ENCODE measurements at regions not wholly inside any gene's neighbourhood (a gene's known extent, or its start where the extent isn't known, plus 50 kb on each side); places are given as distances from the start of the nearest gene placed in this dataset.

GRCh38 chr1:192747301-192747700 lies 61.5 kb upstream of the RGS2 start:
- DNase-seq = no peak
- no peak for ATAC-seq
- Histone ChIP-seq H3K4me1 (ENCODE audit: low read depth) (no peaks in the 10 kb centered on the region), H3K9me3 (no peaks in the 10 kb centered on the region), H3K4me3 (no peak overlapping the region), H3K36me3 (ENCODE audit: low read depth) (no peaks in the 10 kb centered on the region)
- TF ChIP-seq, protein P1, sequence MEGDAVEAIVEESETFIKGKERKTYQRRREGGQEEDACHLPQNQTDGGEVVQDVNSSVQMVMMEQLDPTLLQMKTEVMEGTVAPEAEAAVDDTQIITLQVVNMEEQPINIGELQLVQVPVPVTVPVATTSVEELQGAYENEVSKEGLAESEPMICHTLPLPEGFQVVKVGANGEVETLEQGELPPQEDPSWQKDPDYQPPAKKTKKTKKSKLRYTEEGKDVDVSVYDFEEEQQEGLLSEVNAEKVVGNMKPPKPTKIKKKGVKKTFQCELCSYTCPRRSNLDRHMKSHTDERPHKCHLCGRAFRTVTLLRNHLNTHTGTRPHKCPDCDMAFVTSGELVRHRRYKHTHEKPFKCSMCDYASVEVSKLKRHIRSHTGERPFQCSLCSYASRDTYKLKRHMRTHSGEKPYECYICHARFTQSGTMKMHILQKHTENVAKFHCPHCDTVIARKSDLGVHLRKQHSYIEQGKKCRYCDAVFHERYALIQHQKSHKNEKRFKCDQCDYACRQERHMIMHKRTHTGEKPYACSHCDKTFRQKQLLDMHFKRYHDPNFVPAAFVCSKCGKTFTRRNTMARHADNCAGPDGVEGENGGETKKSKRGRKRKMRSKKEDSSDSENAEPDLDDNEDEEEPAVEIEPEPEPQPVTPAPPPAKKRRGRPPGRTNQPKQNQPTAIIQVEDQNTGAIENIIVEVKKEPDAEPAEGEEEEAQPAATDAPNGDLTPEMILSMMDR (IDR thresholded peaks at IDR 0.05) = no peak
- intact Hi-C loops (cut with DNase I, micrococcal nuclease) = no loop called here

- ATAC-seq = no peak
- DNase-seq = no peak
- Histone ChIP-seq H3K4me1 (ENCODE audit: low read depth) (no peaks in the 10 kb centered on the region), H3K36me3 (ENCODE audit: low read depth) (no peaks in the 10 kb centered on the region), H3K4me3 (no peak overlapping the region), H3K9me3 (no peaks in the 10 kb centered on the region)
- intact Hi-C loops (cut with DNase I, micrococcal nuclease) = no loop called here
- TF ChIP-seq, protein P1 (IDR thresholded peaks at IDR 0.05) = no peak
Observed at GRCh38 chr1:192747943-192748342, 60.9 kb upstream of the RGS2 start.

DNA sequence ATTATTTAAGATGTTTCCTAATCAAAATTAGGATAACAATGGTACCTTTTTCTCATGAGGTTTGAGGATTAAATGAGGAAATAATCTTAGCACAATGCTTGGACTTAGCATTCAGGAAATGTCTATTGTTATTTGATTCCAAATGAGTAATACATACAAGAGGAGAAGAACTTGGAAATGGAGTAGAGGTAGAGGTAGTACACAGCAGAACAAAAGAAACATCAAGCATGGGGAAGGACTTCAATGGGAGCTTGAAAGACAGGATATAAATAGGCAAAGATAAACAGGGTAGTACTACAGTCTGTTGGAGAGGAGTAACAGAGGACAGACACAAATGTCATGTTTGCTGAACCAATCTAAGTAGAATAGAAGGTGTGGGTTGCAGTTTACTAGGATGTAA lies 59.5 kb upstream of the RGS2 start:
- intact Hi-C loops (cut with DNase I, micrococcal nuclease) = no loop called here
- H3K36me3 ChIP-seq (ENCODE audit: low read depth) = no peaks in the 10 kb centered on the region
- TF ChIP-seq, protein P1 (IDR thresholded peaks at IDR 0.05) = no peak
- DNase-seq (no peak), ATAC-seq (no peak)
- no peaks in the 10 kb centered on the region for H3K4me1 ChIP-seq (ENCODE audit: low read depth)
- H3K4me3 ChIP-seq = no peak overlapping the region
- no peaks in the 10 kb centered on the region for H3K9me3 ChIP-seq

- peak in 1 of 3 donors; percentile 44 for DNase-seq
- no peak for ATAC-seq
- Histone ChIP-seq H3K4me3 (no peak overlapping the region), H3K4me1 (ENCODE audit: low read depth) (no peaks in the 10 kb centered on the region), H3K9me3 (no peaks in the 10 kb centered on the region), H3K36me3 (ENCODE audit: low read depth) (no peaks in the 10 kb centered on the region)
- intact Hi-C loops (cut with DNase I, micrococcal nuclease) = no loop called here
- TF ChIP-seq, protein P1 (IDR thresholded peaks at IDR 0.05) = no peak
Observed at GRCh38 chr1:192751260-192751659, 57.6 kb upstream of the RGS2 start.

DNA sequence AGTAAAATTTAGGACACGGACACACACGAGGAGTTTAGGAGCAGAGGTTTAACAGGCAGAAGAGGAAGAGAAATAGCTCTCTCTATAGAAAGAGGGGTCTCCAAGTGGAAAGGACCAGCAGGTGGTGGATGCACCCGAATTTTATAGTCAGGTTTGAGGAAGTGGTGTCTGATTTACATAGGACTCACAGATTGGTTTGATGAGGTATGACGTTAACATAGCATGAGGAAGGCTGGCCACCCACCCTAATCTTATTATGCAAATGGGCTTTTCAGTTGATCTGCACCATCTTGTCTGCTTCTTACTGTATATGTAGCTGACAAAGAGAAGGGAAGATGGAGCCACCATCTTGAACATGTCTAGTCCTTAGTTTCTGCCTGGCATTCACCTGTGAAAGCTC lies 52.5 kb upstream of the RGS2 start:
- ATAC-seq (no peak), DNase-seq (no peak)
- no peaks in the 10 kb centered on the region for H3K4me1 ChIP-seq (ENCODE audit: low read depth)
- TF ChIP-seq, protein P1 (IDR thresholded peaks at IDR 0.05) = no peak
- H3K4me3 ChIP-seq = no peak overlapping the region
- intact Hi-C loops (cut with DNase I, micrococcal nuclease) = no loop called here
- H3K36me3 ChIP-seq (ENCODE audit: low read depth) = no peaks in the 10 kb centered on the region
- no peaks in the 10 kb centered on the region for H3K9me3 ChIP-seq

- no peak for ATAC-seq
- intact Hi-C loops (cut with DNase I, micrococcal nuclease) = no loop called here
- H3K4me3 ChIP-seq = no peak overlapping the region
- no peak for DNase-seq
- H3K4me1 ChIP-seq (ENCODE audit: low read depth) = no peaks in the 10 kb centered on the region
- H3K36me3 ChIP-seq (ENCODE audit: low read depth) = no peaks in the 10 kb centered on the region
- no peaks in the 10 kb centered on the region for H3K9me3 ChIP-seq
- TF ChIP-seq, protein P1 (IDR thresholded peaks at IDR 0.05) = no peak
Observed at GRCh38 chr1:192756847-192757246, 52.0 kb upstream of the RGS2 start.

Data from mucosa of descending colon (tissue), 3 donors.